ENCODE measurements at regions not wholly inside any gene's neighbourhood (a gene's known extent, or its start where the extent isn't known, plus 50 kb on each side); places are given as distances from the start of the nearest gene placed in this dataset.

DNA sequence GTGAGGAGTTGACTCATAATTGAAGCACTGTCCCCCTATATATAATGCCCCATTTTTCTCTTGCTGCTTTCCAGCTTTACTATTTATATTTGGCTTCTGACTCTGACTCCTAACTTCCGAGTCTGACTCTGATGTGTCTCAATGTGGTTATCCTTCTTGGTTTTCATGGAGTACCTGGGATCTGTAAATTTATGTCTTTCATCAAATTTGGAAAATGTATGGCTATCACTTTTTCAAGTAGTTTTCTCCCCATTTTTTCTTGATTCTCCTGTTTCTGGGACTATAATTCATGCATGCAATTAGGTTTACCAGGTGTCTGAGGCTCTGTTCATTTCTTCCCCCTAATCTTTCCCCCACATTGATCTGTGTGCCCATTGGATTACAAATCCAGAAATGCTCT is 156.8 kb upstream of the SFRP2 start:
- no peaks in the 10 kb centered on the region for H3K27me3 ChIP-seq (ENCODE audit: insufficient read depth, low read length)
- CTCF ChIA-PET (ENCODE audit: partially characterized antibody): no interaction called here
- DNase-seq: no peak
- peaks cover 0 to 10% (median 8%) of the 10 kb centered on the region in 8 donors for H3K9me3 Mint-ChIP-seq
- peaks cover 20% of the 10 kb centered on the region for H3K4me1 ChIP-seq (ENCODE audit: insufficient read depth, low read length)
- no peaks in the 10 kb centered on the region for H3K9me3 ChIP-seq (ENCODE audit: control insufficient read depth in 1 of 2, low read length in 2 of 2)
- peaks cover 1 to 5% of the 10 kb centered on the region in 2 donors for H3K27me3 Mint-ChIP-seq
- H3K36me3 Mint-ChIP-seq: no peaks in the 10 kb centered on the region
- H3K36me3 ChIP-seq (ENCODE audit: insufficient read depth, low read length): no peaks in the 10 kb centered on the region
- intact Hi-C loops (cut with micrococcal nuclease): no loop called here
- peaks cover 12 to 29% (median 20%) of the 10 kb centered on the region in 4 donors for H3K4me1 Mint-ChIP-seq
- no peak overlapping the region for H3K27ac Mint-ChIP-seq
- no peak overlapping the region for H3K27ac ChIP-seq (ENCODE audit: low read depth, low read length)
- POLR2A ChIA-PET (ENCODE audit: partially characterized antibody): no interaction called here
- no peak overlapping the region for H3K4me3 ChIP-seq (ENCODE audit: low read length in 2 of 2)
- no peak overlapping the region for H3K4me3 Mint-ChIP-seq

DNA sequence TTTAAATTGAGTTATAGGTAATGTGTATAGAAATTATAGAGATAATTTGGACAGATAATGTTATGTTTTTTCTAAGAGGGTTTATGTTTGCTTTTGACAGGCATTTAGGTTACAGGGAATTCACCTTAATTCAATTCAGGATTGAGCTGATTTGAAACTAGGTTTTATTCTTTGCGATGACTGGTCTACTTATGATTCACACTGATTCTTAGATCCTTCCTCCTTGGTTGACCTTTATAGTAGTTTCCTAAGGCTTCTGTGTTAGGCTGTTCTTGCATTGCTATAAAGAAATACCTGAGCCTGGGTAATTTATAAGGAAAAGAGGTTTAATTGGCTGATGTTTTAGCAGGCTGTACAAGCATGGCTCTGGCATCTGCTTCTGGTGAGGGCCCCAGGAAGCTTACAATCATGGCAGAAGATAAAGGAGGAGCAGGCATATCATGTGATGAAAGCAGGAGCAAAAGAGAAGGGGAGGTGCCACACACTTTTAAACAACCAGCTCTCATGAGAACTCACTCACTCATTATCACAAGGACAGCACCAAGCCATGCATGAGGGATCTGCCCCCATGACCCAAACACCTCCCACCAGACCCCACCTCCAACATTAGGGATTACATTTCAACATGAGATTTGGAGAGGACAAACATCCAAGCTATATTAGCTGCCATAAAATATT is 155.0 kb upstream of the SFRP2 start:
- ChIA-PET POLR2A (ENCODE audit: partially characterized antibody) (no interaction called here), CTCF (ENCODE audit: partially characterized antibody) (interaction anchor here (1.0 kb wide), 1 partner anchor 15 kb away, joined by 3 read pairs; no protein-coding TSS in a partner anchor)
- Histone ChIP-seq H3K4me3 (ENCODE audit: low read length in 2 of 2) (no peak overlapping the region), H3K9me3 (ENCODE audit: control insufficient read depth in 1 of 2, low read length in 2 of 2) (no peaks in the 10 kb centered on the region), H3K36me3 (ENCODE audit: insufficient read depth, low read length) (no peaks in the 10 kb centered on the region), H3K27ac (ENCODE audit: low read depth, low read length) (no peak overlapping the region), H3K4me1 (ENCODE audit: insufficient read depth, low read length) (peaks cover 1% of the 10 kb centered on the region), H3K27me3 (ENCODE audit: insufficient read depth, low read length) (no peaks in the 10 kb centered on the region)
- Mint-ChIP-seq H3K27ac (no peak overlapping the region), H3K4me3 (no peak overlapping the region), H3K4me1 (peaks cover 0 to 11% (median 7%) of the 10 kb centered on the region in 4 donors), H3K27me3 (peaks cover 1 to 5% of the 10 kb centered on the region in 2 donors), H3K36me3 (no peaks in the 10 kb centered on the region), H3K9me3 (peaks cover 0 to 10% (median 8%) of the 10 kb centered on the region in 8 donors)
- DNase-seq: no peak
- intact Hi-C loops (cut with micrococcal nuclease): no loop called here

DNA sequence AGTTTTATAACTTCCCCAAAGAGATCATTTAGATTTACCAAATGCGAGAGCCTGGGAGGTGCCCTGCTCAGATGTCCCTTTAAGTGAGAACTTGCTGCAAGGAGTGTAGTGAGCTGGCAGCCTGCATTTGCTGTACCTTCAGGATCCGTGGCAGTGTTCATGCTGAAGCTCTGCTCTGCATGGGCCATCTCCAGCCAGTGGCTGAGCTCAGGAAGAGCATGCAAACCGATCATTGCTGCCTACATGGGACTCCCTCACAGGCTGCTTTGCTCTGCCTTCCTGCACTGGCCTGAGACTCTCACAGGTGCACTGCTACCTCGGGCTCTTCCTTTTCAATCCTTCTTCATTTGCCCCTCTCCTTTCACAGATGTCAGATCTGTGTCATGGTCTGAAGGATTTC is 152.0 kb upstream of the SFRP2 start:
- H3K4me3 ChIP-seq (ENCODE audit: low read length in 2 of 2): no peak overlapping the region
- POLR2A ChIA-PET (ENCODE audit: partially characterized antibody): no interaction called here
- no peaks in the 10 kb centered on the region for H3K36me3 Mint-ChIP-seq
- intact Hi-C loops (cut with micrococcal nuclease): no loop called here
- no peak overlapping the region for H3K4me3 Mint-ChIP-seq
- H3K27me3 ChIP-seq (ENCODE audit: insufficient read depth, low read length): no peaks in the 10 kb centered on the region
- no peak overlapping the region for H3K27ac ChIP-seq (ENCODE audit: low read depth, low read length)
- H3K27ac Mint-ChIP-seq: no peak overlapping the region
- CTCF ChIA-PET (ENCODE audit: partially characterized antibody): no interaction called here
- peaks cover 0 to 7% (median 4%) of the 10 kb centered on the region in 8 donors for H3K9me3 Mint-ChIP-seq
- peaks cover 0 to 5% of the 10 kb centered on the region in 2 donors for H3K27me3 Mint-ChIP-seq
- no peaks in the 10 kb centered on the region for H3K36me3 ChIP-seq (ENCODE audit: insufficient read depth, low read length)
- no peak for DNase-seq
- H3K4me1 Mint-ChIP-seq: peaks cover 0 to 6% (median 5%) of the 10 kb centered on the region in 4 donors
- H3K9me3 ChIP-seq (ENCODE audit: control insufficient read depth in 1 of 2, low read length in 2 of 2): no peaks in the 10 kb centered on the region
- H3K4me1 ChIP-seq (ENCODE audit: insufficient read depth, low read length): peaks cover 8% of the 10 kb centered on the region

DNA sequence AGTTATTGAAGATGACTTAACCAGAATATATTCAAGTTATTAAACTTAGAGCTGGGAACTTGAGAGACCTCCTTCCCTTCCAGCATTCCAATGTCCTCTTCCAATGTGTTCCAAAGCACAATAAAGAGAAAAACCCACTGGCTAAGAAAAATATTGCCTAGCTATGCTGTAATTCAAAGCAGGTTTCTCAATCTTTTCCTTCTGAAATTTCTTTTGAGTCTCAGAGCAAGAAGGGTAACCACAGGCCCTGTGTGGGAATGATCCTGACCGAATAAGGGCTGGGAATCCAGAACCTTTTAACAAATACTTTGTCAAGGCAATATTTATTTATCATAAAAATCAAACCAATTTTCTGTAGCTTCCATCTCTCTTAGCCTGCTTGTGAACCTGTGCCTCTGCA is 150.7 kb upstream of the SFRP2 start:
- H3K9me3 Mint-ChIP-seq: peaks cover 0 to 3% (median 0%) of the 10 kb centered on the region in 8 donors

DNA sequence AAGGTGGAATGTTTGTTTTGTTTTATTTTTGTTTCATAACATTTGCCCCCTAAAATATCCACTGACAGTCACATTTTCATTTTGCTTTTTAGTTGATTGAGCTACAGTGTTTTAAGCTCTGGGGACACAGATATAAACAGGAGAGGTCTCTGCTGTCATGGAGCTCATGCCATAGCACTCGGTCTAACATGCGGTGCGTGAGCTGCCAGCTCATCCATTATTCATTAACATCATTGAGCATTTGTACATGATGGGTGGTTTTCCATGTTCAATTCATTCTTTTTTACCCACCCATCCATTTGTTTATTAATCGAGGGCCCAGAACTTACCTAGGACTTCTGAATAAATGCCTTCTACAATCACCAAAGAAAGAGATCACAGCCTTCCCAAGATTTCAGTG is 150.1 kb upstream of the SFRP2 start:
- Mint-ChIP-seq H3K4me3 (no peak overlapping the region), H3K36me3 (no peaks in the 10 kb centered on the region), H3K4me1 (peaks cover 0 to 10% (median 5%) of the 10 kb centered on the region in 4 donors), H3K9me3 (peaks cover 0 to 3% (median 0%) of the 10 kb centered on the region in 8 donors), H3K27ac (no peak overlapping the region), H3K27me3 (peaks cover 9 to 10% of the 10 kb centered on the region in 2 donors)
- POLR2A ChIA-PET (ENCODE audit: partially characterized antibody): no interaction called here
- no peaks in the 10 kb centered on the region for H3K9me3 ChIP-seq (ENCODE audit: control insufficient read depth in 1 of 2, low read length in 2 of 2)
- DNase-seq: no peak
- no peak overlapping the region for H3K4me3 ChIP-seq (ENCODE audit: low read length in 2 of 2)
- no peaks in the 10 kb centered on the region for H3K27me3 ChIP-seq (ENCODE audit: insufficient read depth, low read length)
- intact Hi-C loops (cut with micrococcal nuclease): no loop called here
- no peaks in the 10 kb centered on the region for H3K36me3 ChIP-seq (ENCODE audit: insufficient read depth, low read length)
- no peak overlapping the region for H3K27ac ChIP-seq (ENCODE audit: low read depth, low read length)
- CTCF ChIA-PET (ENCODE audit: partially characterized antibody): no interaction called here
- peaks cover 8% of the 10 kb centered on the region for H3K4me1 ChIP-seq (ENCODE audit: insufficient read depth, low read length)

More for the DNA sequence above, 150.7 kb upstream of the SFRP2 start:
- ChIA-PET CTCF (ENCODE audit: partially characterized antibody) (no interaction called here), POLR2A (ENCODE audit: partially characterized antibody) (no interaction called here)
- H3K4me3 ChIP-seq (ENCODE audit: low read length in 2 of 2): no peak overlapping the region
- intact Hi-C loops (cut with micrococcal nuclease): no loop called here
- Mint-ChIP-seq H3K27ac (no peak overlapping the region), H3K27me3 (peaks cover 8 to 9% of the 10 kb centered on the region in 2 donors), H3K4me1 (peaks cover 0 to 8% (median 5%) of the 10 kb centered on the region in 4 donors), H3K36me3 (no peaks in the 10 kb centered on the region), H3K4me3 (no peak overlapping the region)
- no peaks in the 10 kb centered on the region for H3K27me3 ChIP-seq (ENCODE audit: insufficient read depth, low read length)
- DNase-seq: no peak
- H3K4me1 ChIP-seq (ENCODE audit: insufficient read depth, low read length): peaks cover 8% of the 10 kb centered on the region
- no peaks in the 10 kb centered on the region for H3K36me3 ChIP-seq (ENCODE audit: insufficient read depth, low read length)
- H3K9me3 ChIP-seq (ENCODE audit: control insufficient read depth in 1 of 2, low read length in 2 of 2): no peaks in the 10 kb centered on the region
- no peak overlapping the region for H3K27ac ChIP-seq (ENCODE audit: low read depth, low read length)

DNA sequence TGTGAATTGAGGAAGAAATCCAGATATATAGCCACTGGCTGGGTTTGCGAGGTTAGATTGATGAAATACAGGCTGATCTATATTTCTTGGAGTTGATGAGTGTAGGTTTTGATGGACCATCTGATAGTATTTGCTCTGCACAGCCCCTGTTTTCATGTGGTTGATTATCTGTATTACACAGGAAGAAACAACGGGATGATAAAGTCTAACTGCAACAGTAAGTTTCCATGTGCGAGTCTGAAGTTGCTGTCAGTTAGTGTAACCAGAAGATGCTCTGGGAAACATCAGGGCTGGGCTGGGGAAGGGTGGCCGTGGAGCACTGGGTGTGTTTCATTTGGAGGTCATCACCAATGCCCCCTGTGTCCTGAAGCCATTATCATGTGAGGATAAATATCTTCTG is 148.4 kb upstream of the SFRP2 start:
- H3K36me3 Mint-ChIP-seq: no peaks in the 10 kb centered on the region
- peaks cover 0 to 10% (median 5%) of the 10 kb centered on the region in 4 donors for H3K4me1 Mint-ChIP-seq
- no peaks in the 10 kb centered on the region for H3K27me3 ChIP-seq (ENCODE audit: insufficient read depth, low read length)
- no peaks in the 10 kb centered on the region for H3K9me3 ChIP-seq (ENCODE audit: control insufficient read depth in 1 of 2, low read length in 2 of 2)
- ChIA-PET POLR2A (ENCODE audit: partially characterized antibody) (no interaction called here), CTCF (ENCODE audit: partially characterized antibody) (no interaction called here)
- no peaks in the 10 kb centered on the region for H3K36me3 ChIP-seq (ENCODE audit: insufficient read depth, low read length)
- no peak for DNase-seq
- intact Hi-C loops (cut with micrococcal nuclease): no loop called here
- H3K9me3 Mint-ChIP-seq: peaks cover 0 to 3% (median 0%) of the 10 kb centered on the region in 8 donors
- no peak overlapping the region for H3K27ac Mint-ChIP-seq
- H3K4me3 Mint-ChIP-seq: peak overlapping the region in 1 of 8 donors; percentile 36
- peaks cover 8% of the 10 kb centered on the region for H3K4me1 ChIP-seq (ENCODE audit: insufficient read depth, low read length)
- peaks cover 10 to 13% of the 10 kb centered on the region in 2 donors for H3K27me3 Mint-ChIP-seq
- H3K27ac ChIP-seq (ENCODE audit: low read depth, low read length): no peak overlapping the region
- no peak overlapping the region for H3K4me3 ChIP-seq (ENCODE audit: low read length in 2 of 2)

DNA sequence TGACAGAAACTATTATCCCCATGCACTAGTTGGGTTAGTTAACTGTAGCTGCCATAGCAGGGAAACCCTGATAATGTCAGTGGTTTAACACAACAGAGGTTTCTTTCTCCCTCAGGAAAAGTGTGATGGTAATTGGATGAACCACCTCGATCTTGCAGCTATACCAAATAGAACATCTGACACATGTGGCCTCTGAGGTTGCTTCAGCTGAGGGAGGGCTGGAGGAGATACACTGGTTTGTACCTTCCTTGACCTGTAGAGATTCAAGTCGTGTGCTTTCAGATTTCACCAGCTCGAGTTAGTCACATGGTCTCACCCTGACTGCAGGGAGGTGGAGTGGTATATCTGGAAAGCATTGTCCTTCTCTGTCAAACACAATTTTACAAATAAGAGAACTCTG is 147.2 kb upstream of the SFRP2 start:
- H3K36me3 Mint-ChIP-seq: no peaks in the 10 kb centered on the region
- peaks cover 10 to 15% of the 10 kb centered on the region in 2 donors for H3K27me3 Mint-ChIP-seq
- ChIA-PET POLR2A (ENCODE audit: partially characterized antibody) (no interaction called here), CTCF (ENCODE audit: partially characterized antibody) (interaction anchor here (1.0 kb wide), 1 partner anchor 9 kb away, joined by 3 read pairs; no protein-coding TSS in a partner anchor)
- intact Hi-C loops (cut with micrococcal nuclease): no loop called here
- no peak for DNase-seq
- H3K36me3 ChIP-seq (ENCODE audit: insufficient read depth, low read length): no peaks in the 10 kb centered on the region
- no peak overlapping the region for H3K27ac Mint-ChIP-seq
- no peaks in the 10 kb centered on the region for H3K9me3 ChIP-seq (ENCODE audit: control insufficient read depth in 1 of 2, low read length in 2 of 2)
- no peak overlapping the region for H3K4me3 Mint-ChIP-seq
- no peak overlapping the region for H3K4me3 ChIP-seq (ENCODE audit: low read length in 2 of 2)
- peaks cover 8% of the 10 kb centered on the region for H3K4me1 ChIP-seq (ENCODE audit: insufficient read depth, low read length)
- H3K9me3 Mint-ChIP-seq: peaks cover 0 to 3% (median 0%) of the 10 kb centered on the region in 8 donors
- H3K27me3 ChIP-seq (ENCODE audit: insufficient read depth, low read length): no peaks in the 10 kb centered on the region
- H3K27ac ChIP-seq (ENCODE audit: low read depth, low read length): no peak overlapping the region
- H3K4me1 Mint-ChIP-seq: peaks cover 0 to 9% (median 5%) of the 10 kb centered on the region in 4 donors
